Osteocyte (in vitro differentiated cells): ENCODE measurements at regions not wholly inside any gene's neighbourhood (a gene's known extent, or its start where the extent isn't known, plus 50 kb on each side); places are given as distances from the start of the nearest gene placed in this dataset.
"Not testable (repeated sequence)": the region's sequence is repeated elsewhere in the genome, so short reads cannot be mapped to it uniquely, and the experiment has no call there.

Experiments
- DNase-seq: peaks from one replicate; pipeline ENCODE4 v3.0.0; 2021; ENCODE audit warnings: mixed read lengths; ENCODE audit not compliant: unreplicated experiment; ENCODE audit errors: extremely low spot score
- H3K27ac Mint-ChIP-seq: one replicate; pipeline ENCODE4 v1.8.0; 2021; ENCODE audit warnings: mild to moderate bottlenecking, mixed read lengths; ENCODE audit not compliant: unreplicated experiment
- H3K27me3 Mint-ChIP-seq: one replicate; pipeline ENCODE4 v1.8.0; 2021; ENCODE audit warnings: mixed read lengths; ENCODE audit not compliant: unreplicated experiment
- H3K36me3 Mint-ChIP-seq: one replicate; pipeline ENCODE4 v1.8.0; 2021; ENCODE audit warnings: mixed read lengths; ENCODE audit not compliant: unreplicated experiment
- H3K4me1 Mint-ChIP-seq: one replicate; pipeline ENCODE4 v1.8.0; 2021; ENCODE audit warnings: mixed read lengths; ENCODE audit not compliant: unreplicated experiment
- H3K4me3 Mint-ChIP-seq: one replicate; pipeline ENCODE4 v1.8.0; 2021; ENCODE audit warnings: mild to moderate bottlenecking, moderate library complexity, mixed read lengths; ENCODE audit not compliant: unreplicated experiment
- H3K9me3 Mint-ChIP-seq: one replicate; pipeline ENCODE4 v1.8.0; 2021; ENCODE audit warnings: mixed read lengths; ENCODE audit not compliant: unreplicated experiment
- TF ChIP-seq, protein P1 (sequence below): fragments of 200-600 bp; sonication (generic); IDR thresholded peaks from 2 replicates; pipeline ENCODE4 v1.5.0; 2021; ENCODE audit warnings: antibody characterized with exemption, mild to moderate bottlenecking, moderate library complexity

DNA sequence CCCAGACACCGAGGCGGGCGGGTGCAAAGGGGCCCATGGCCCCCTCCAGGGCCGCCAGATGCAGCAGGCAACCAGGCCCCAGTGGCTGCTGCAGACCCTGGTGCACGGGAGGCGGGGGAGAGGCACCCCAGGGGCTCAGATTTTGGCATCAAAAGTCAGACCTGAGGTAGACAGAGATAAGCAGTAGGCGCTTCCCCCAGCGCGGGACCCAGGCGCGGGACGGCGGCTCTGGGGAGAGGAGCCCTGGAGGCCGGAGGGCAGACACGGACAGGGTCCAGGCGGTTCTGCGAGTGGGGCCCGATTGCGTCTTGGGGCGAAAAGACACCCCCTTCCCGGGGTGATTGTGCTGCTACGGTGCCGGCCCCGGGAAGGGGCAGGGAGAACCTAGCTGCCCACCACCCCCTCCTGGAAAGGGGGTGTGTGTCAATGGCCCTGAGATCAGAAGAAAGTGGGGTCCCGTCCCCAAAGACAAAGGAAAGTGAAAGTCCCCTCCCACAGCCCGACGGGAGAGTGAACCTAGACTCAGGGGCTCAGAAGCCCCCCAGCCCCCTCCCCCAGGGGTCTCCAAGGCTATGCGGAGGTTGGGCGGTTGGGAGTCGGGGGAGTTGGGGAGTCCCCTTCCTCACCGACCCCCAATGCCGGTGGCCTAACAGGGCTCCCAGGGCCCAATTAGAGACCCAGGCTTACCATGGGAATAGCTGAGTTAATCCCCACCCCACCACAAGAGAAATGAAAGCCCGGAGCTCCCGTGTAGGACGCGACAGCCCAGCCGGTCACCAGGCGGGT lies 178.5 kb downstream of the SPATA31A1 start:
- H3K27ac Mint-ChIP-seq, DNase-seq, H3K27me3 Mint-ChIP-seq, H3K36me3 Mint-ChIP-seq, H3K4me3 Mint-ChIP-seq, H3K4me1 Mint-ChIP-seq, H3K9me3 Mint-ChIP-seq: not testable (repeated sequence)

DNA sequence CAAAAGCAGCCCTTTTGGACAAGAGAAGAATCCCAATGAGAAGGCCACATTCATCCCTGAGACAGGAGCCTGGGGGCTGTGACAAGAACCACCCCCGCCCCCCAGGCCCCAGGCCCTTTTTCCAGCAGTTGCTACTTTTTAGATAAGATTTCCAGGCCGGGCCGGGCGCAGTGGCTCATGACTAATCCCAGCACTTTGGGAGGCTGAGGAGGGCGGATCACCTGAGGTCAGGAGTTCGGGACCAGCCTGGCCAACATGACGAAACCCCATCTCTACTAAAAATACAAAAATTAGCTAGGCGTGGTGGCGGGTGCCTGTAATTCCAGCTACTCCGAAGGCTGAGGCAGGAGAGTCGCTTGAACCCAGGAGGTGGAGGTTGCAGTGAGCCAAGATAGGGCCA lies 179.4 kb downstream of the SPATA31A1 start:
- H3K27me3 Mint-ChIP-seq, H3K36me3 Mint-ChIP-seq, DNase-seq, H3K27ac Mint-ChIP-seq, H3K9me3 Mint-ChIP-seq, H3K4me1 Mint-ChIP-seq, H3K4me3 Mint-ChIP-seq: not testable (repeated sequence)

DNA sequence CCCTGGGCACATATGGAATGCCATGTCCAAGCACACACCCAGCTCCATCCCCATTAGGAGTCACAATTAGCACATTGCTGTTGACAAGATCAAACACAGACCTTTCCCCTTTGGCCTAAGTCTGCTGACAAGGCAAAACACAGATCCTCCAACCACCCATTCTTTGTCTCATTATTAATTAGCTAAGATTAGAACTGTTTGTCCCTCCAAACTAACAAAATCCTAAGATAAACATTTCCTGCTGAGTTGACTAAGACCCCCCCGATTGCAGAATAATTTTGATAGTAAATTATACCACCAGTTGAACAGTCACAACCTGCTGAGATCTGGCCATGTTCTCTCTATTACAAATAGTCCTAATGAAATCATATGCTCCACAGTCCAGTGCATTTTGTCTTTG lies 186.7 kb downstream of the SPATA31A1 start:
- DNase-seq, H3K4me1 Mint-ChIP-seq, H3K36me3 Mint-ChIP-seq, H3K9me3 Mint-ChIP-seq, H3K27me3 Mint-ChIP-seq, H3K27ac Mint-ChIP-seq, H3K4me3 Mint-ChIP-seq: not testable (repeated sequence)

DNA sequence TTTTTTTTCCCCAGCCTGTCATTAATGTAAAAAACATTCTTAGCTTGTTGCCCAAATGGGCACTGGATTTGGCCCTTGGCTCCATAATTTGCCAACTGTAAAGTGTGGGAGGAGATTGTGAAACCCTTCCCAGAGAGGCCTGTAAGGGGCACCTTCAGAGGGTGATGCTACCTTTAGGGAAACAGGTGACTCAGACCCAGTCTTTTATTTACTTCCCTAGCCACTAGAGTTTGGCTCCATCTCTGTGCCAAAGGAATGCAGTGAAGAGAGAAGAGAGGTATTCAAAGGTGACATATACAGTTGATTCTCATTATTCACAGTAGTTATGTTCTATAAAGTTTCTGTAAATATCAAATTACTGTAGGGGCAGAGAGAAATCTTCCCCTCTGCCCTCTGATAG lies 189.6 kb downstream of the SPATA31A1 start:
- not testable (repeated sequence) for DNase-seq, H3K4me3 Mint-ChIP-seq, H3K9me3 Mint-ChIP-seq, H3K27ac Mint-ChIP-seq, H3K36me3 Mint-ChIP-seq, H3K27me3 Mint-ChIP-seq, H3K4me1 Mint-ChIP-seq

DNA sequence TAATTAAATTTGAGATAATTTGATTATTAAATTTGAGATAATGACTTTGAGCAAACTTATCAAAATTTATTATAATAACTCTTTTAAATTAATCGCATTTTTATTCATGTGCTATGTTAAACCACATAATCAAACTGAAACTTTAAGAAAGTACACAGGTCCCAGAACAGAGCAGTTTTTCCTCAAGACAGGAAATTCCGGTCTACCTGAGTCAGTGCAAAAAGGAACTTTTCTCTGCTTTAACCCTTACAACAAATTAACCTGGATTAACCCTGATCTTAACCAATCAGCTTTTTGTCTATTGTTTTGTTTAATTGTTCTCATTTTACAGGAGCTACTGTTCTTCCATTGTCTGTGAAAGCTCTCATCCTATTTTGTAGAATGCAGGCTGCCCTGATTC lies 195.1 kb downstream of the SPATA31A1 start:
- H3K4me1 Mint-ChIP-seq, H3K27ac Mint-ChIP-seq, H3K9me3 Mint-ChIP-seq, H3K27me3 Mint-ChIP-seq, H3K4me3 Mint-ChIP-seq, H3K36me3 Mint-ChIP-seq, DNase-seq: not testable (repeated sequence)

DNA sequence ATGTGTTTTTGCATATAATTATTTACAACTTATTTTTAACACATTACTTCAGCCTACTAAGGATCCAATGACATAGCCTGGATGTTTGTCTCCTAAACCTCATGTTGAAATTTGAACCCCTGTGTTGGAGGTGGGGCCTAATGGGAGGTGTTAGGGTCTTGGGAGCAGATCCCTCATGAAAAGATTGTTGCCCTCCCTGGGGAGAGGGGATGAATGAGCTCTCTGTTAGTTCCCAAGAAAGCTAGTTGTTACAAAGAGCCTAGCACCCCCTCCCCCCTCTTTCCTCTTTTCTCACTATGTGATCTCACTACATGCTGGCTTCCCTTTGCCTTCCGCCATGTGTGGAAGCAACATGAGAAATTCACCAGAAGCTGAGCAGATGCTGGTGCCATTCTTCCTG lies 196.1 kb downstream of the SPATA31A1 start:
- not testable (repeated sequence) for H3K27me3 Mint-ChIP-seq, DNase-seq, H3K4me3 Mint-ChIP-seq, H3K27ac Mint-ChIP-seq, H3K9me3 Mint-ChIP-seq, H3K36me3 Mint-ChIP-seq, H3K4me1 Mint-ChIP-seq

DNA sequence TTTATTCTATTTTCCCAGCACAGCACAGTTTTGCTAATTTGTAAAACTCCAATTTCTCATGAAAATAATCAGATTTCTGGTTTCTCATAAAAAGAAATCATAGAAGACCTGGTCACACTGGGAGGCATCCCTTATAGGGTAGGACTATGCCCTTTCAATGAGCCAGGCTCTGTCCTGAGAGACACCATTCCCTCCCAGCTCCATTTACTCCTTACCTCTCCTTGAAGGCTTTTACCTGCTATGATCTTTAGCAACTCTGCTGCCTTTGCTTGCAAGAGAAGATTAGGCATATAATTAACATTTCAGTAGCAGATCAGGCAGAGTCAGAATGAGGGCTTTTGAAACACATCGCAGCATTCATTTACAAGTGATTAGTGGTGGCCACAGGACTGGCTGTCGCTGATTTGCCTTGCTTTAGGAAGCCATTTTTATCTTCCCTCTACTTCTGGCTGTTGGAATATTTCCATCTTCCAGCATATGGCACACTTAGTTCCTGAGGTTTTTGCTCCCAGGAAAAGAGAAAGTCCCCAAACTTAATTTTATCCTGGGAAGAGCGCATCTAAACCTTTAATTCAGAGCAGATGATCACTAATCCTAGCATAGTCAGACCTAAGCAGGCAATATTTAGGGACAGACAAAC lies 196.9 kb downstream of the SPATA31A1 start:
- not testable (repeated sequence) for DNase-seq, H3K27me3 Mint-ChIP-seq, H3K36me3 Mint-ChIP-seq, H3K27ac Mint-ChIP-seq, H3K4me3 Mint-ChIP-seq, H3K4me1 Mint-ChIP-seq, H3K9me3 Mint-ChIP-seq

DNA sequence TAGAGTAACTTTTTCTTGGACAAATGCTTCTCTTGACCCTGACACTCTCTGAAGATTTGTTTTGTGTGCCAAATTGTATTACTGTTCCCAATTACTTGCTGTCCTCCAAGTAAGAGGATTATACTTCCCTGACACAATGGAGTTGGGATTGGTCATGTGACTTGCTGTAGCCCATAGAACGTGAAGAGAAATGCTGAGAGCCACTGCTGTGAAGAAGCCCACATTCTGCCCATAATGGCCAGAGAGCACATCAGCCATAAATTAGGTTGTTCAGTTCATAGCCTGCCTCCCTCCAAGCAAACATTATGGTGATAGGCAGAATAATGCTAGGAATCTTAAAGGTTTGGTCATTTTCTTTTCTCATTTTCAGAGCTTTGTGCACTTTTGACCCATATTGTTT lies 198.9 kb downstream of the SPATA31A1 start:
- H3K27me3 Mint-ChIP-seq, DNase-seq, H3K27ac Mint-ChIP-seq, H3K4me3 Mint-ChIP-seq, H3K9me3 Mint-ChIP-seq, H3K4me1 Mint-ChIP-seq, H3K36me3 Mint-ChIP-seq: not testable (repeated sequence)

DNA sequence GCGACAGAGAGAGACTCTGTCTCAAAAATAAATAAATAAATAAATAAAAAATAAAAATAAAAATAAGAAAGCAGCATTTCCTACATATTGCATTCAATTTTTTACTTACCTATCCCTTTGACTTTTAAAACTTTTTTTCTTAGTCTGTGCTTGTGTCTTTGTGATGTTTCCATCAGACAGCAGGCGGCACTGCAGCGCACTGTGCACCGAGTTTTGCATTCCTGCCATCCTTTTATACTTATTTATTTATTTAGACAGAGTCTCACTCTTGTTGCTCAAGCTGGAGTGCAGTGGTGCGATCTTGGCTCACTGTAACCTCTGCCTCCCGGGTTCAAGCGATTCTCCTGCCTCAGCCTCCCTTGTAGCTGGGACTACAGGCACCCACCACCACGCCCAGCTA lies 203.9 kb downstream of the SPATA31A1 start:
- not testable (repeated sequence) for H3K27me3 Mint-ChIP-seq, H3K36me3 Mint-ChIP-seq, H3K9me3 Mint-ChIP-seq, H3K4me1 Mint-ChIP-seq, DNase-seq, H3K4me3 Mint-ChIP-seq, H3K27ac Mint-ChIP-seq
- TF ChIP-seq, protein P1, sequence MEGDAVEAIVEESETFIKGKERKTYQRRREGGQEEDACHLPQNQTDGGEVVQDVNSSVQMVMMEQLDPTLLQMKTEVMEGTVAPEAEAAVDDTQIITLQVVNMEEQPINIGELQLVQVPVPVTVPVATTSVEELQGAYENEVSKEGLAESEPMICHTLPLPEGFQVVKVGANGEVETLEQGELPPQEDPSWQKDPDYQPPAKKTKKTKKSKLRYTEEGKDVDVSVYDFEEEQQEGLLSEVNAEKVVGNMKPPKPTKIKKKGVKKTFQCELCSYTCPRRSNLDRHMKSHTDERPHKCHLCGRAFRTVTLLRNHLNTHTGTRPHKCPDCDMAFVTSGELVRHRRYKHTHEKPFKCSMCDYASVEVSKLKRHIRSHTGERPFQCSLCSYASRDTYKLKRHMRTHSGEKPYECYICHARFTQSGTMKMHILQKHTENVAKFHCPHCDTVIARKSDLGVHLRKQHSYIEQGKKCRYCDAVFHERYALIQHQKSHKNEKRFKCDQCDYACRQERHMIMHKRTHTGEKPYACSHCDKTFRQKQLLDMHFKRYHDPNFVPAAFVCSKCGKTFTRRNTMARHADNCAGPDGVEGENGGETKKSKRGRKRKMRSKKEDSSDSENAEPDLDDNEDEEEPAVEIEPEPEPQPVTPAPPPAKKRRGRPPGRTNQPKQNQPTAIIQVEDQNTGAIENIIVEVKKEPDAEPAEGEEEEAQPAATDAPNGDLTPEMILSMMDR: peak; percentile 55

DNA sequence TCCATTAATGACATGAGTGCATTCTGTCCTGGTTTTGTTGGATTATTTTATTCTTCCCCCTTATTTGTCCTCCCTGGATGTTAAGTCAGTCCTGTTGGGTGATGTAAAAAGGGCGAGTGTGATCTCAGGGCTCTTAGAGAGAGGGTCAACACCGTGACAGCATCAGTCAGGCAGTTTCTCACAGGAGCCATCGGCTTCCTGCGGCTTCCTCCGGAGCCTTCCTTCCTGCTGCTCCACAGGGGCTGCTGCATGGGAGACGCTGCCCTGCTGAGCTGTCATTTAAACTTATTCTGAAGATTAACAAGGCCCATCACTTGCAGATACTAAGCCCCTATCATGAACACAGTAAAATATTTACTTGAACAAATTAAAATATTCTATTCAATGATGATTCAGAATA lies 211.3 kb downstream of the SPATA31A1 start:
- not testable (repeated sequence) for H3K4me1 Mint-ChIP-seq, DNase-seq, H3K27me3 Mint-ChIP-seq, H3K4me3 Mint-ChIP-seq, H3K9me3 Mint-ChIP-seq, H3K36me3 Mint-ChIP-seq
- H3K27ac Mint-ChIP-seq: peak overlapping the region; percentile 45

DNA sequence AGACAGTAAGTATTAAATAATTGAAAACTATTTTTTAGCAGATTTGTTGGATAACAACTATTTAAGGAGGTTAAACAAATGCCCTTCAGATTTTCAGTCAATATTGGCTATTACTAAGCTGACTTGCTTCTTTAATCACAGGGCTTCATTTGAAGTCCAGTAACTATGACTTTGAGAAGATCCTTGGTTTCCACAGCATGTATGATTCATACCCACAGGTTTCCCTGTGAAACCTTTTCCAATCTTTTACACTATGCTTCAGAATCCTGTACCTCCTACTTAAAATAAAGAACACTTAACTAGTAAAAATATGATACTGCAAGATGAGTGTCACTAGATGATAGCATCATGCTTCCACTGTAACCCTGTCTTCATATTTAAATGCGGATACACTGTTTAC lies 211.9 kb downstream of the SPATA31A1 start:
- not testable (repeated sequence) for H3K36me3 Mint-ChIP-seq, H3K27me3 Mint-ChIP-seq, H3K4me1 Mint-ChIP-seq, H3K27ac Mint-ChIP-seq, DNase-seq, H3K9me3 Mint-ChIP-seq, H3K4me3 Mint-ChIP-seq
